Tibial artery (tissue), 4 donors: ENCODE measurements at regions not wholly inside any gene's neighbourhood (a gene's known extent, or its start where the extent isn't known, plus 50 kb on each side); places are given as distances from the start of the nearest gene placed in this dataset.

Source experiments
- DNase-seq, 2 donors: peaks; one replicate each; pipeline ENCODE4 v3.0.0-alpha.2; 2019
- H3K27ac ChIP-seq, 2 donors: fragments of 200-600 bp; sonication (generic) in 1 of 2; 1 replicate in 1 of 2; 2 replicates in 1 of 2; pipeline ENCODE4 v1.5.1; 2018 to 2019; ENCODE audit warnings: mild to moderate bottlenecking in 1 of 2
- H3K27me3 ChIP-seq, 2 donors: fragments of 200-600 bp; sonication (generic) in 1 of 2; one replicate each; pipeline versions ENCODE4 v1.5.1 to v1.6.0; 2016 to 2019
- H3K36me3 ChIP-seq, 3 donors: fragments of 200-600 bp; sonication (generic) in 2 of 3; one replicate each; pipeline ENCODE4 v1.5.1; 2016 to 2019; ENCODE audit warnings: mild to moderate bottlenecking in 2 of 3
- H3K4me1 ChIP-seq, 4 donors: fragments of 200-600 bp; sonication (generic) in 2 of 4; 1 replicate in 3 of 4; 2 replicates in 1 of 4; pipeline ENCODE4 v1.5.1; 2016 to 2019
- H3K4me3 ChIP-seq, 2 donors: fragments of 200-600 bp; sonication (generic) in 1 of 2; 1 replicate in 1 of 2; 2 replicates in 1 of 2; pipeline ENCODE4 v1.5.1; 2018 to 2019; ENCODE audit warnings: mild to moderate bottlenecking in 2 of 2
- H3K9me3 ChIP-seq, 3 donors: fragments of 200-600 bp; sonication (generic) in 1 of 3; one replicate each; pipeline ENCODE4 v1.5.1; 2016 to 2019
- CTCF ChIP-seq, 2 experiments: fragments of 200-600 bp in 1 of 2; fragments of 450-650 bp in 1 of 2; IDR thresholded peaks; one replicate each; pipeline ENCODE4 v1.5.1; 2017 to 2019; ENCODE audit warnings: antibody characterized with exemption in 2 of 2, mild to moderate bottlenecking in 1 of 2, moderate library complexity in 1 of 2
- intact Hi-C: fragments of 100-400 bp; cut with DNase I; formaldehyde crosslinking; loops from one replicate; pipeline ENCODE4 v1.15.0; 2023; ENCODE audit warnings: low total_unique reads

GRCh38 chr4:166622425-166622977 is 611.8 kb downstream of the SPOCK3 start:
- intact Hi-C loops = no loop called here
- no peak overlapping the region for H3K27ac ChIP-seq
- DNase-seq = no peak
- H3K4me3 ChIP-seq = no peak overlapping the region
- no peaks in the 10 kb centered on the region for H3K27me3 ChIP-seq
- no peak for TF ChIP-seq CTCF (IDR thresholded peaks at IDR 0.05)
- no peaks in the 10 kb centered on the region for H3K4me1 ChIP-seq
- peaks cover 0 to 2% (median 0%) of the 10 kb centered on the region in 3 donors for H3K9me3 ChIP-seq
- H3K36me3 ChIP-seq = no peaks in the 10 kb centered on the region

- no peak for TF ChIP-seq CTCF (IDR thresholded peaks at IDR 0.05)
- no peaks in the 10 kb centered on the region for H3K27me3 ChIP-seq
- DNase-seq = no peak
Observed at GRCh38 chr4:166625018-166625637, 609.2 kb downstream of the SPOCK3 start.

GRCh38 chr4:166628454-166628853 is 605.8 kb downstream of the SPOCK3 start:
- no peak for DNase-seq
- Histone ChIP-seq H3K4me1 (no peaks in the 10 kb centered on the region), H3K27ac (no peak overlapping the region), H3K9me3 (peaks cover 0 to 2% (median 0%) of the 10 kb centered on the region in 3 donors), H3K4me3 (no peak overlapping the region), H3K27me3 (no peaks in the 10 kb centered on the region), H3K36me3 (no peaks in the 10 kb centered on the region)
- intact Hi-C loops = no loop called here
- no peak for TF ChIP-seq CTCF (IDR thresholded peaks at IDR 0.05)

More at GRCh38 chr4:166625018-166625637, 609.2 kb downstream of the SPOCK3 start:
- intact Hi-C loops = no loop called here
- Histone ChIP-seq H3K36me3 (no peaks in the 10 kb centered on the region), H3K4me3 (no peak overlapping the region), H3K4me1 (no peaks in the 10 kb centered on the region), H3K27ac (no peak overlapping the region), H3K9me3 (peaks cover 0 to 2% (median 0%) of the 10 kb centered on the region in 3 donors)

GRCh38 chr4:166635367-166635766 is 598.9 kb downstream of the SPOCK3 start:
- no peak for TF ChIP-seq CTCF (IDR thresholded peaks at IDR 0.05)

GRCh38 chr4:166637816-166638215 is 596.5 kb downstream of the SPOCK3 start:
- no peaks in the 10 kb centered on the region for H3K4me1 ChIP-seq
- intact Hi-C loops = no loop called here
- no peak for TF ChIP-seq CTCF (IDR thresholded peaks at IDR 0.05)

More at GRCh38 chr4:166635367-166635766, 598.9 kb downstream of the SPOCK3 start:
- no peaks in the 10 kb centered on the region for H3K9me3 ChIP-seq
- no peak for DNase-seq
- no peak overlapping the region for H3K4me3 ChIP-seq
- intact Hi-C loops = no loop called here
- H3K36me3 ChIP-seq = no peaks in the 10 kb centered on the region
- H3K27ac ChIP-seq = no peak overlapping the region
- no peaks in the 10 kb centered on the region for H3K27me3 ChIP-seq
- no peaks in the 10 kb centered on the region for H3K4me1 ChIP-seq

More at GRCh38 chr4:166637816-166638215, 596.5 kb downstream of the SPOCK3 start:
- H3K9me3 ChIP-seq = no peaks in the 10 kb centered on the region
- no peaks in the 10 kb centered on the region for H3K36me3 ChIP-seq
- H3K4me3 ChIP-seq = no peak overlapping the region
- no peak overlapping the region for H3K27ac ChIP-seq
- no peaks in the 10 kb centered on the region for H3K27me3 ChIP-seq
- DNase-seq = no peak
